Right lung (tissue), 2 donors: ENCODE measurements at regions not wholly inside any gene's neighbourhood (a gene's known extent, or its start where the extent isn't known, plus 50 kb on each side); places are given as distances from the start of the nearest gene placed in this dataset.
"Not testable (repeated sequence)": the region's sequence is repeated elsewhere in the genome, so short reads cannot be mapped to it uniquely, and the experiment has no call there.

ENCODE experiments used
- DNase-seq, 2 donors: peaks; one replicate each; pipeline ENCODE4 v3.0.0-alpha.2; 2013

DNA sequence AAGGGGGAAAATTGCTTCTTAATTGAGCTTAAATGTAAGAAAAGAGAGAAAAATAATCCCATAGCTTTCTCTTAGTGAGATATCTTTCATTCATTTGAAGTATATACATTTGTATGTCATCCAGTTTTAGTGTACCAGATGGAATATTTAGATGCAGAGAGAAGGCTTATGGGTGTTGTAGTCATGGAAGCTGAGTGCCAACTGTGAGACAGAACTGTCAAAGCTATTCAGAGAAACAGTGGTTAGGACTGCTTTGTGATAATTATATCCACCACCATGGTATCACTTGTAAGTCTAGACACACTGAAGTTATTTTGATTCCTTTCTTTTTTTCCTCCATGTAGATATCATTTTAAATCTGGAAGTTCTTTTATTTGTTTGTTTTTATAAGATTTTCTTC is 524.3 kb upstream of the EPHA7 start:
- DNase-seq: no peak

DNA sequence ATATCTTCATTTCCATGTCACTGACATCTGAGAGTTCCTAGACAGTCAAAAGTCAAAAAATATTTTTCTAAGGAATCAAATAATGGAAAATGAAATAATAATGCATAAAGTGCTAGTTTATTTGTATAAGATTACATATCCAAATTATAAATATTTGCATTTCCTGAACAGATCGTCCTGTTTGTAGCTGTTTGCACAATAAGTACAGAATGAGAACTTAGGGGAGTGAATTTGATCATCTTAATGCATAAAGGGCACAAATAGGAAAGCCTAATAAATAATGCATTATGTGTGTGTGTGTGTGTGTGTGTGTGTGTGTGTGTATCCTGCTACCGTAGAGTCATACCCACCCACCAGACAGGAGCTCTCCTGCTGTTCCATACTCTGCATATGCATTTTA is 521.0 kb upstream of the EPHA7 start:
- no peak for DNase-seq

DNA sequence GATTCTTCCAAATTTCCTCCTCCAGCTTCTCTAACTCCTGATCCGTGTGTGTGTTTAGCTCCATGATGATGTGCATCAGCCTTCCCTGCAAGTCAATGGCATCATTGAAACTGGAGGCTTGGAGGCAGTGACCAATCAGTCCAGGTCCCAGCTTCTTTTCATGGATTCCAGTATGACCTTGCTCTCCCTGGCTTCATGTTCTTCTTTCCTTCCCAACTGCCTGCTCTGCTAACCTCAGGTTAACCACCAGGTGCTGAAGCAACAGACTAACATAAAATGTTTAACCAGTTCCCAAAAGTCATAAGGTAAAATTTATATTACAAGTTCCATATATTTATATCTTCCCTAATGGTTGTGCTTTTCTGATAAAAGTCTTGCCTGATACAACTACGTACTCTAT is 512.8 kb upstream of the EPHA7 start:
- no peak for DNase-seq

DNA sequence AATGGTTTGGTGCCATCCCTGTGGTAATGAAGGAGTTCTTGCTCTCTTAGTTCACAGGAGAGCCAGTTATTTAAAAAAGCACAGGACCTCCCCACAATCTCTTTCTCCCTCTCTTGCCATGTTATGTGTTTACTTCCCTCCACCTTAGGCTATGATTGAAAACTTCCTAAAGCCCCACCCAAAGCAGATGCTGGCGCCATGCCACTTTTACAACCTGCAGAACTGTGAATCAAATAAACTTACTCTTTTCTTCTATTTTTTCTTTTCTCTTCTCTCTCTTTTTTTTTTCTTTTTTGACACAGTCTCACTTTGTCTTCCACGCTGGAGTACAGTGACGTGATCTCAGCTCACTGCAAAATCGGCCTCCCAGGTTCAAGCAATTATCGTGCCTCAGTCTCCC is 508.4 kb upstream of the EPHA7 start:
- no peak for DNase-seq

DNA sequence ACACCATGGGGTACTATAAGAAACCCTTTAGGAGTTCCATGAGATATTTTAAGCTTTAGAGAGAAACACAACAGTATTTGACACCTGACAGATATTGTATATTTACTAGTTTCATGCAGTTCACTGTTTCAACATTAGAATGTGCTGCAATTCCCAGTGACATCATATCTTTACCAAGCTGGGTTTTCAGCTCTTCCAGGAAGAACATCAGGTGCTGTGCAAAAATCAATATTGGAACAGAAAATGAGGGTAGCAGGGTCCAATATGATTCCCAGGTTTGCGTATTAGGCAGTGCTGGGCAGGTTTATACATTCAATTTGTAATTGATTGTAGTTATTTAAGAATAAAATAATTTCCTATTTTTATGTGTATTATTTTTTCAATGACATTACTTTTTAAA is 500.0 kb upstream of the EPHA7 start:
- no peak for DNase-seq

DNA sequence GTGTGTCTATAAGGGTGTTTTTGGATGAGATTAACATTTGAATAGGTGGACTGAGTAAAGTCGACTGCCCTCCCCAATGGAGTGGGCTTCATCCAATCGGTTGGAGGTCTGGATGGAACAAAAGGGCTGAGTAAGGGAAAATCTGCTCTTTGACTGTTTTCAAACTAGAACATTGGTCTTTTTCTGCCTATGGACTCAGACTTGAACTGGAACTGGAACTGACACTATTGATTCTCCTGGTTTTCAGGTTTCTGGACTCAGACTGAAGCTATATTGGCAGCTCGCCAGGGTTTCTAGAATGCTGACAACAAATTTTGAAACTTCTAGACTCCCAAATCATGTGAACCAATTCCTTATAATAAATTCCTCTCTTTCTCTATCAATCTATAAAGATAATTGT is 498.9 kb upstream of the EPHA7 start:
- DNase-seq: no peak

DNA sequence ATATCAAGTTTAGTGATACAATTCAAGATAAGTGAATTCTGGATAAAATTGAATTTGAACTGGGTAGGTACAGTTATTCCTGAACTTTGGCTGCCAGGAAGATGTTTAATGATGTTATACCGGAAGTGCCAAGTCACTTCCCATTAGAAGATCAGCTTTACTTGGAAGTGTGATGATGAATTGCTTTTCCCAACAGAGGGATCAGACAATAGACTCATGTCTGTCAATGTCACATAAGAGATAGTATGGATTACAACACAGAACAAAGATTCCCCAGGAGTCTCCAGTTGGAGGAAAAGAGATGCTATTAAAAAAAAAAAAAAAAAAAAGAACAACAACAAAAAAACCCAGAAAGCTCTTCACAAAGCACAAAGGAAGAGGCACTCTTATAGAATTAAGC is 497.9 kb upstream of the EPHA7 start:
- no peak for DNase-seq

DNA sequence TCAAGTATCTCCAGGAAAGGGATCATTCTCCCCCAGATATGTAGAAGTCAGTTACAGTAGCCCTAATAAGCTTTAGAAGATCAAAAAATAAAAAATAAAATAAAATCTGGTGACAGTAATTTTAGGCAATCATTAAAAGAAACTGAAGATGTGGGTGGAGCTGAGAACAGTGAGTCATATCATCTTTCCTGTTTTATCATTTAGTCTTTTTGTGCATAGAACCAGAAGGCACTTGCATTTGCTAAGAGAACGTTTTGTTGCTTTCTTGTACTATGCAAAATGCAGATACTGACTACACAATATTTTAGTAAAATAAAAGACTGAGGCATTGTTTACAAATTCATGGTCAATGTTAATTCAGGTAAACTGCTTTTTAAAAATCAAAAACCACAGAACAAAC is 497.4 kb upstream of the EPHA7 start:
- no peak for DNase-seq

DNA sequence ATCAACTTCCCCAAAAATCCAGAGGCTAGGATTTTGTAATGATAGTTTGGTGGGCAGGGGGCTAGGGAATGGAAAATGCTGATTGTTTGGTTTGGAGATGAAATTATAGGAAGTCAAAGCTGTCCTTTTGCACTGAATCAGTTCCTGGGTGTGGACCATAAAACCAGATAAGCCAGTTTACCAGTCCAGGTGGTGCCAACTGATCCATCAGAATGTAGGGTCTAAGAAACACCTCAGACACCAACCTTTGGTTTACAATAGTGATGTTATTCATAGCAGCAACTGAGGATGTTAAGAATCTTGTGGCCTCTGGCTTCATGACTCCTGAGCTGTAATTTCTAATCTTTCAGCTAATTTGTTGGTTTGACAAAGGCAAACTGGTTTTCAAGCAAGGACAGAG is 496.6 kb upstream of the EPHA7 start:
- DNase-seq: no peak

DNA sequence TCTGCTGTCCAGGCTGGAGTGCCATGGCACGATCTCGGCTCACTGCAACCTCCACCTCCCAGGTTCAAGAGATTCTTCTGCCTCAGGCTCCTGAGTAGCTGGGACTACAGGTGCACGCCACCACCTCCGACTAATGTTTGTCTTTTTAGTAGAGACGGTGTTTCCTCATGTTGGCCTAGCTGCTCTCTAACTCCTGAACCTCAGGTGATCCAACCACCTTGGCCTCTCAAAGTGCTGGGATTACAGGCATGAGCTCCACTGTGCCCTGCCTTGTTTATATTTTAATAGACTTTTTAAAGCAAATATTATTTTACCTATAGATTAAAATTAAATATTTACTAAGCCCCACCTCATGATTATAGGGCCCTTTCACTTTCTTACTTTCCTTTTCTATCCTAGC is 483.2 kb upstream of the EPHA7 start:
- DNase-seq: no peak

DNA sequence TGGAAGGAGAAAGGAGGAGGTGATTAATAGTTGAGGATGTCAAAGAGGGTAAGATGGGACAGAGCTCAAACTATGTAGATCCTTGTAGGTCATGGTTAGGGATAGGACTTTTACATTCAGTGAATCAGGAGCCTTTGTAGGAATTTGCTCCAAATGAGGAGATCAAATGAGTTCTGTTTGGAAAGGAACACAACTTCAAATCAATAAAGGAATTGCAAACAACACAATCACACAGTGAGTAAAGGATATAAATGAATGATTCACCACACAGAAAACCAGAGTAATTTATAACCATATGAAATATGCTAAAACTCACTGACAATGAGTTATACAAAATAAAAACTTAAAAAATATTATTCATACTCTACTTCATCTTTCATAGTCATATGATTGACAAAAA is 480.8 kb upstream of the EPHA7 start:
- no peak for DNase-seq

DNA sequence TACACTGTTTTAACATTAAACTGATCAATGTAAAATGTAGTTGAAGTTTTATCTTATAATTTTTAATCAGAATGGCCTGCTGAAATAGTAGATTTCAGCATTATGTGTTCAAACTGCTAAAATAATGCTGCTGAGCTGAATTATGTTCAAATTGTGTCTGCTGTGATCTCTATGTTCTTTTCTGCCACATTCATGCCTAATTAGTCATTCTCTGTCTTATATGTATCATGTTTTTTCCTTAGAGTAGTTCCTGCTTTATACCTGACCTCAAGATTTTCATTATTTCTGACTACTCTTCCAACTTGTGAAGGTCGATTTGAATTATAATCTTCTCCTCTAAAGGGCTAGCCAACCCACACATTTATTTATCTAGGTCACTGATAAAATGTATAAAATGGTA is 476.7 kb upstream of the EPHA7 start:
- no peak for DNase-seq

DNA sequence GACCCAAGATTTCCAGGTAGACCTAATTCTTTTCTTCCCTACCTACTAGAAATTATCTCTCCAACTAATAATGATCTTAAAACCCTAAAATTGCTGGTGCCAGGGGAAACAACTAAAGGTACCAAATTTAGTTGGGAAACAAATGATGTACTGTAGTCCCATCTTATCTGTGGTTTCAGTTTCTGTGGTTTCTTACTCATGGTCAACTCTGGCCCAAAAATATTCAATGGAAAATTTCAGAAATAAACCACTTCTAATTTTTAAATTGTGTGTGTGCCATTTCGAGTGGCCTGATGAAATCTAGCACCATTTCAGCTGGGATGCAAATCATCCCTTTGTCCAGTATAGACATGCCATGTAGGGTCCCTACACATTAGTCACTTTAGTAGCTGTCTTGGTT is 475.2 kb upstream of the EPHA7 start:
- DNase-seq: no peak

DNA sequence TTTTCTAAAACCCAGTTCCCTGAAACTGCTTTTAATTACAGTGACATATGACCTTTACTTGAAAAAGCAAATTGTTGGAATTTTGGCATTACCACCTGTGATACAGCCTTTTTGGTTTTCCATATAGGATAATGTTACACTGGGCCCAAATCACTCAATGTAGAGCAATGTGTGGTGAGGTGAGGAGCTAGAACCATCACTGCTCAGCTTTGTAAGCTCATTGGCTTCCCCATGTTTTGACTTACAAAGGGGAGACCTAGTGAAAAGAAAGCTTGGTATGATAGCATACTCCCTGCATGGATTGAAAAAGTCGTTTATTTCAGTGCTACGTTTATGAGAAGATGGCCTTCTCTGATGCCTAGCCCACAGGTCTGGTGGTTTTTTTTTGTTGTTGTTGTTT is 470.4 kb upstream of the EPHA7 start:
- DNase-seq: no peak

DNA sequence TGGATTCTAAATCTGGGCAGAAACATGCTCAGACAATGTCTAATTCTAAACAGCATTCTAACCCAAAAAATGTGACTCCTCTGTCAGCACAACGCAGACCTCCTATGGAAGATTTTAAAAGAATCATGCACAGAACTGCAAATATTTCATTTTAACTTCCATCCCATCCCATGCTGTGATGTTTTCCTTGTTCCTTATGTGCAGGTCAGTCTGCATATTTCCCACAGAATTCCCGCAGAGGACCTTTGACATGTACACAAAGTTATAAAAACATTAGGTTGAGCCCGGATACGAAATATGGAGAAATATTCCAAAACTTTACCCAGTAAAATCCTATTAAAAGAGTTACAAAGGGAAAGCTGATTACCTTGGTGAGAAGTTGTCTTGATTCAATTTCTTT is 467.1 kb upstream of the EPHA7 start:
- no peak for DNase-seq

DNA sequence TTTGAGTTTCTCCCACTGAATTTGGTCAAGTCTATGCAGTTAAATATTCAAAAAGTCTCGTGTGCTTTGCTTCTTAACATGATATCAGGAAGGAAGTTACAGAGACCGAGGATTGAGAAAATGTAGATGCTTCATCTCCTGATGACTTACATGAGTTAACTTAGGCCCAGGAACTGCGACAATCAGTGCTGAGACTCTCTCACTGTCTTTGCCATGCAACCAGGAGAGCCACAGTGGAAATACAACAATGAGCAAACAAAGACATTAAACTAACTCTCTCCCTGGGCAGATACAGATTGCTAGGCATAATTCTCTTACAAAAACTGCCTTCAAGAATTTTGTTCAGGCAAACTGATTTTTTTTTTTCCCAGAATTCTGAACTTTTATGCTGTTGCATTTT is 440.6 kb upstream of the EPHA7 start:
- no peak for DNase-seq

DNA sequence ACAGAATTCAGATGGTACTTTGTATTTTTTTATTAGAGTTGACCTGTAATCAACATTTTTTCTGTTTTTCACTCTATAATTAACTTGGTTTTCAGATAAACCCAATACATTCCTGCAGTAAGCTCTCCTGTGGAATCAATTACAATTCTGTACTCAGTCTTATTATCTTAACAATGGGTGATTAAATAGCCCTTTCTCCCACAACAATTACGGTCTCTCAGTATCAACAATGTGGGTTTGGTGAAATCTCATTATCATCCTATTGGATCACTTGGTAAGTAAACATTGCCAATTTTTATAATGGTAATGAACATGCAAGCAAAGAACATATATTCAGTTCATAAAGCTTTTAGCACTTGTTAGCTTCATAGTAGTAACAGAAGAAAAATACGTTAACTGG is 438.9 kb upstream of the EPHA7 start:
- no peak for DNase-seq

DNA sequence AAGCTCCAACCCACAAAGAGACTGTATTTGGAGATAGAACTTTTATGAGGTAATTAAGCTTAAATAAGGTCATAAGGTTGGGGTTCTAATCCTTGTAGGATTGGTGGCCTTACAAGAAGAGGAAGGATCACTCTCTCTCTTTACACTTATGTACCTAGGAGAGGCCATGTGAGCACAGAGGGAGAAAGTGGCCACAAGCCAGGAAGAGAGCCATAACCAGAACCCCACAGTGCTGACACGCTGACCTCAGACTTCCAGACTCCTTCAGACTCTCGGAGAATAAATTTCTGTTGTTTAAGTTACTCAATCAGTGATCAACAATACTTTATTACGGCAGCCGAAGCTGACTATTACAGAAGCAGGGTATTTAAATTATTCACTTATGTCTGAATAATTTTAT is 430.5 kb upstream of the EPHA7 start:
- DNase-seq: no peak

DNA sequence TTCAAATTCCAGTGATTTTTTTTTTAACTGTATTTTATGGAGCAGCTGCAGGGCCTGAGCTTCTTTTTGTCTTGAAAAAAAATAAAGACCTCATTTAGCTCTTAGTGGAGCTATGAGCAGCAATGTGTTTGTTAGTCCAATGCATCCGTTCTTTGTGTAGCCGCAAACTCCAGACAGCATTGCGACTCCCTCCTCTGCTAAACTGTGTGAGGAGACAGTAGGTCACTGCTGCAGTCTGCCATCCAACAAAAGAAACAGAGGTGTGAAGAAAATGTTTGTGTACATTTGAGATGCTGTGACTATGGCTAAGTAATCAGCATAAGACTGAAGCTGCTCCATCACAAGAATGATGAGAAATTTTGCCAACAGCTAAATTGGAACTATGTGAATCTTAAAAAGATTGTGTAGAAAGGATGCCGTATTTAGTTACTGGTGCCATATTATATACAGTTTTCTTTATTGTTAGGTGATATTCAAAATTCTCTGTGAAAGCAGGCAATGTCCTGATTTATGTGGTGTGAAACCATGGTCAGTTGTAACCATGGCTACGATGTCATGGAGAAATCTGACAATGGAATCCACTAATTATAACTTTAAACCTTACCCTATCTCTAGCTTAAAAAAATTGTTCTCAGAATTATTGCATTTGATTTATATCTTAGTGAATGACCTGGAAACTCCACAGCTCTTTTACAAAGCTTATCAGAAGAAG is 428.8 kb upstream of the EPHA7 start:
- DNase-seq: no peak

DNA sequence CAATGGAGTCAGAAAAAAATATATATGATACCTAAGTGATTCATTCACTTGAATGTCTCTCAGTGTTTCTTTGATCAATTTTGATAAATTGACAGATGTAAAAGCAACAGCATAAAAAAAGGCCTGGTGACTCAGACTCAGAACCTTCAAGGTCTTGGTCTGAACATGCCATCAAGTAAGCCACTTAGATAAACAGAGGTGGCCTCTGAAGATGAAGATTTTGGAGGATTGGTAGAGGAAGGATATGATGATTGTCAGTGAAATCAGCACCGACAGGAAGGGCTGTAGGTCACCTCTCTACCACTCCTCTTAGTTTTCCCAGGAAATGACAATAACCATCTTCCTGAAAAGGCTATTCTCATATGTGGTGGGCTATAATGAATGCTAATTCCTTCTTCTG is 422.8 kb upstream of the EPHA7 start:
- no peak for DNase-seq

DNA sequence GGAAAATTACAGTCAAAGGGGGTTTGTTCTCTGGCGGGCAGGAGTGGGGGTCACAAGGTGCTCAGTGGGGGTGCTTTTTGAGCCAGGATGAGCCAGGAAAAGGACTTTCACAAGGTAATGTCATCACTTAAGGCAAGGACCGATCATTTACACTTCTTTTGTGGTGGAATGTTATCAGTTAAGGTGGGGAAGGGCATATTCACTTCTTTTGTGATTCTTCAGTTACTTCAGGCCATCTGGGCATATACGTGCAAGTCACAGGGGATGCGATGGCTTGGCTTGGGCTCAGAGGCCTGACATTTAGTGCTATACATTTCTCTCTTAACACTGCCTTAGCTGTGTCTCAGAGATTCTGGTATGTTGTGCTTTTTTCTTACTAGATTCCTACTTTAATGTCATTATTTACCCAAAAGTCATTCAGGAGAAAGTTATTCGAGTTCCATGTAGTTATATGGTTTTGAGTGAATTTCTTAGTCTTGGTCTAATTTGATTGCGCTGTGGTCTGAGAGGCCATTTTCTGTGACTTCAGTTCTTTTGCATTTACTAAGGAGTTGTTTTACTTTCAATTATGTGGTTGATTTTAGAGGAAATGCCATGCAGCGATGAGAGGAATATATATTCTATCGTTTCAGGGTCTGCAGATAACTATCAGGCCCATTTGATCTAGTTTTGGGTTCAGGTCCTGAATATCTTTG is 416.2 kb upstream of the EPHA7 start:
- not testable (repeated sequence) for DNase-seq

DNA sequence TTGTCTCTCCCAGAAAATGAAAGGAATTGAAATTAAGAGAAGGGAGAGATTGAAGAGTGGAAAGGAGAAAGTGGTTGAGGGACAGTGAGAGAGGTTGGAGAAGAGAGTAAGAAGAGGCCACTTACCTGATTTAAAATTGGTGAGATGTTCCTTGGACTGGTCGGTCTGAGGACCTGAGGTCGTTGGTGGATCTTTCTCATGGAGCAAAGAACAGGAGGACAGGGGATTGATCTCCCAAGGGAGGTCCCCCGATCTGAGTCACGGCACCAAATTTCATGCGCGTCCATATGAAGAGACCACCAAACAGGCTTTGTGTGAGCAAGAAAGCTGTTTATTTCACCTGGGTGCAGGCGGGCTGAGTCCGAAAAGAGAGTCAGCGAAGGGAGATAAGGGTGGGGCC is 415.7 kb upstream of the EPHA7 start:
- DNase-seq: not testable (repeated sequence)

DNA sequence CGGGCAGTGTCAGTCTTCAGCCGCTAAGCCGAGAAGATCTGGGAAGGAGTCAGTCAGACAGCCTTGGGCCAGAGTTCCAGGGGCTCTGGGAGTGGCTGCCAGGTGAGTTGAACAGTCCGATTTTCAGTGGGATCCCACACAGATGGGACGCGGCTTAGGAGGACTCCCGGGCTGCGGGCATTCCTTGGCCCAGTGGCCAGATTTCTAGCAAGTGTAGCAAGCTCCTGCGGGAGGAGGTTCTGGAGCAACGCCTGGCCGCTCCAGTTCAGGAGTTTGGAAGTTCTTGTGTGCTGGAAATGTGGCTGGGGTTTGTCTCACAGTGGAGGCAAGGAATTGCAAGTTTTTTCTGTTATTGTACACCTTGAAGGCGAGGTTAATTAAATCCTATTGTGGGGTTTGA is 414.0 kb upstream of the EPHA7 start:
- not testable (repeated sequence) for DNase-seq

DNA sequence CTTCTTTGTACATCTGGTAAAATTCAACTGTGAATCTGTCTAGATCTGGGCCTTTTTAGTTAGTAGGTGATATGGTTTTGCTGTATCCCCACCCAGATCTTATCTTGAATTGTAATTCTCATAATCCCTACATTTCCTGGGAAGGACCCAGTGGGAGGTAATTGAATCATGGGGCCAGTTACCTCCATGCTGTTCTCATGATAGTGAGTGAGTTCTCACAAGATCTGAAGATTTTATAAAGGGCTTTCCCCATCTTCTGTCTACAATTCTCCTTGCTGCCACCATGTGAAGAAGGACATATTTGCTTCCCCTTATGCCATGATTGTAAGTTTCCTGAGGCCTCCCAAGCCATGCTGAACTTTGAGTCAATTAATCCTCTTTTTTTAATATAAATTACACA is 410.4 kb upstream of the EPHA7 start:
- not testable (repeated sequence) for DNase-seq
